Head of caudate nucleus (tissue), 42 donors: ENCODE measurements at regions not wholly inside any gene's neighbourhood (a gene's known extent, or its start where the extent isn't known, plus 50 kb on each side); places are given as distances from the start of the nearest gene placed in this dataset.
"Not testable (repeated sequence)": the region's sequence is repeated elsewhere in the genome, so short reads cannot be mapped to it uniquely, and the experiment has no call there.

Experiments
- DNase-seq, 42 donors: peaks; one replicate each; pipeline versions ENCODE4 v3.0.0 to v3.0.0-alpha.2; 2020 to 2021; ENCODE audit warnings: mixed read lengths in 7 of 42
- intact Hi-C: fragments of 100-400 bp; cut with DNase I; formaldehyde crosslinking; loops from one replicate; pipeline ENCODE4 v1.15.0; 2022

- intact Hi-C loops, result not testable (repeated sequence)
- DNase-seq, result peak in 1 of 42 donors; percentile 2
Measured at GRCh38 chr15:70227918-70228317, 130.2 kb upstream of the TLE3 start.

- DNase-seq, result peak in 1 of 42 donors; percentile 7
- intact Hi-C loops, result no loop called here
Measured at GRCh38 chr15:70227147-70227546, 129.4 kb upstream of the TLE3 start.

DNA sequence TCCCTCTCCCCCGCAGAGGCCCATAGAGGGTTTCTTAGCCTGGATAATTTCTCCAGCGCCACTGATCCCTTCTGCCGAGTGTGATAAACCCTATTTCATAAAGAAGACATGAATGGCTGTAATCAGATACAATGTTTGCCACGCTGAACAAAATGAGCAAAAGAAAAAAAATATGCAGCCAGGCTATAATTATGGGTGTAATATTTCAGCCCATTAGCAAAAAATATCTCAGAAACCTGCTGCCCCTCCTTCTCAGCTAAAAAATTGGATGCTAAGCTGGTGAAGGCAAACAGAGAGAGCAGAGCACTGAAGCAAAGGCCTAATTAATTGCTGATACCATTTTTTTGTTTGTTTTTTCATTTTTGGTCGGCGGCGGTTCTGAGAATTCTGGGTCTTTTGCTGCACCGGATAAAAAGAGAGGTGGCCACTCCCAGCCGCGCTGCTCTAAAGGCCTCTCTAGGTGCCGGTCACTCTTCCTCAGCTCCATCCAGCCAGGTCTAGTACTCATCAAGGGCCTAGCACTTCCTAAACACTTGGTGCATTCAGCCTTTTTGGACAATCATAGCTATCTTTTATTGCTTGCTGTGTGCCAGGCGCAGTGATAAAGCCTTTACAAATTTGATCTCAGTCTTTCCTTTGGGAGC is 128.7 kb upstream of the TLE3 start:
- intact Hi-C loops, result no loop called here
- no peak for DNase-seq

DNA sequence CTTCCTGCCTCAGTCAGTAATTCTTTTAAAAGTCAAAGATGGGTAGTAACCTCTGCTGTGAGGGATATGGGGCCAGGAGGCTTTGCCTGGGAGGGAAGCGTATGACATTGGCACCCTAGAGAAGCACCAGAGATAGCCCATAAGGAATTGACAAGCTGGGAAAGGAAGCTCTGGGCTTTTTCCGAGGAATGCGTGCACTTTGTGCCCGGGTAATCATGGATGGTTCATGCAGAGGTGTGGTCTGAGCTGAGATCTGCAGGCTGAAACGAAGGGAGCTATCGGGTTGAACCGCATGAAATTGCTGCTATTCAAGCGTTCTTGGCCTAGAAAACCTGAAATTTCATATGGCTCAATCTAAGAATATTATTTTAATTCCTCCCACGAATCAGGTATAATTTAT is 127.7 kb upstream of the TLE3 start:
- intact Hi-C loops, result no loop called here

DNA sequence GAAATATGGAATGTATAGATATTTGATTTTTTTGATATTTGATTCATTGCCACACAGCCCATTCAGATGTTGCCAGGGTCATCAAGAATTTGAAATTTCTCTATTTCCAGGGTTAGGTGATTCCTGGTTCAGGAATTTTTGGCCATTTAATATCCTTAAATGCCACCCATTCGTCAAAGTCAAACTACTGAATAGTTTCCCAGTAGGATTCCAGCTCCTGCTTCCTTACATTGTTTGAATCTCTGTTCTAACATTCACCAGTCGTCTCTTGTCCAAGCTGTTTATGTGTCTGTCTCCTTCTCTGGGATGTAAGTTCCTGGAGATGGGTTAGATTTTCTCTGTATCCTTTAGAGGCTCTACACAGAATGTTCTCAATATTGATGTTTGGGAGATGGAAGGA is 124.9 kb upstream of the TLE3 start:
- DNase-seq, result no peak
- intact Hi-C loops, result no loop called here

More for the DNA sequence above, 127.7 kb upstream of the TLE3 start:
- DNase-seq, result no peak

DNA sequence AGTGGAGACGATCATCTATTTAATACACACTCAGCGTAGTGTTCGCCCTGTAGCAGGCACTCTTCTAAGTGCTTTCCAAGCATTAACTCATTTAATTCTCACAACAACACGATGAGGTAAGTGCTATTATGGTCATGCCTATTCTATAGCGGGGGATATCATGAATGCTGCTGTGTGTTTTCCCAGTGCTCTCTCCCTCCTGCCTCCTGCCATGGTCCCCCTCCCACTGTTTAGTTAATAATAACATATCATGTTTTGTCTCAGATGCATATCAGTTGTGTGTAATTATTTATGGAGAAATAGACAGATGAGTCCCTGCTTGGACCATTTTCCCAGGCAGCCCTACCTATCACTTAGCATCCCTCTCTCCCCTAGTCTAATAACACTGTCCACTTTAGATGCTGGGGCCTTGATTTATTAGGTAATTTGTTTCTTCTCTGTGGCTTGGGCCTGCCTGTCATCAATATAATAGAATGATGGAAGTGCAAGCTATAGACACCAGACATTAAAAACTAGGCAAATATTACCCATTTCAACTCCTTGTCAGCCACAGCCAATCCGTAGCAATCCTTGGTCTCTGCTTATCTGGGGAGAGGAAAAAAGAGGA is 122.9 kb upstream of the TLE3 start:
- no peak for DNase-seq
- intact Hi-C loops, result no loop called here

GRCh38 chr15:70219966-70220365 is 122.2 kb upstream of the TLE3 start:
- no peak for DNase-seq
- intact Hi-C loops, result no loop called here

- DNase-seq, result peak in 14 of 42 donors; percentile 7 to 77 (median 23)
- intact Hi-C loops, result no loop called here
Measured at GRCh38 chr15:70219256-70219895, 121.7 kb upstream of the TLE3 start.

GRCh38 chr15:70217226-70218160 is 119.8 kb upstream of the TLE3 start:
- intact Hi-C loops, result no loop called here
- peak in 1 of 42 donors; percentile 9 for DNase-seq

- intact Hi-C loops, result no loop called here
Measured at GRCh38 chr15:70215951-70216350, 118.2 kb upstream of the TLE3 start.

DNA sequence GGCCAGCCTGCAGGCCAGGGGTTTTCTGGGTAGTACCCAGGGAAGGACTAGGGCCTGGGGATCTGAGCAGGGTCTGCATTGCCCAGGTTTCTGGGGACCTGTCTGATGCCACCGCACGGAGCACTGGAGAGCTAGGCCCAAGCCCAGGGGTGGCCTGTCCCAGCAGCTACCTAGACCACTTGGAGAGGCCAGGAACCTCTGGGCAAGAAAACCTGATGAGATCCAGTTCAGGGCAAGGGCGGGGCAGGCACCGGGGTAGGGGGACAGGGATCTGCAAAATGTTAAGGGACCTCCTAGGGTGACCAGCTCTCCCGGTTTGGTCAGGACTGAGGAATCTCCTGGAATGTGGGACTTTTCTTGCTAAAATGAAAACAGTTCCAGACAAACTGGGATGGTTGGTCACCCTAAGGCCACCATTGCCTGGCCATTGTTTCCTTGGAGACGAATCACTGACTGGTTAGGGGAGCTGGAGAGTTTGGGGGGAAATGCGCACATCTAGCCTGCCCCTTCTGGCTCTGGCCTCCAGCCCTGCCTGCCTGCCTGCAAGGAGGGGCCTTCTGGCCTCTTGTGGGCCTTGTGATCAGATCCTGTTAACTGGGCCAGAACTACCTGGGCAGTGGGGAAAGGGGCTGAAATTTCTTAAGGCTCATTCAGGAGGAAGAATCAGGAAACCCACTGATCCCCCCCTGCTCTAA is 117.4 kb upstream of the TLE3 start:
- intact Hi-C loops, result no loop called here
- DNase-seq, result no peak

More at GRCh38 chr15:70215951-70216350, 118.2 kb upstream of the TLE3 start:
- no peak for DNase-seq

DNA sequence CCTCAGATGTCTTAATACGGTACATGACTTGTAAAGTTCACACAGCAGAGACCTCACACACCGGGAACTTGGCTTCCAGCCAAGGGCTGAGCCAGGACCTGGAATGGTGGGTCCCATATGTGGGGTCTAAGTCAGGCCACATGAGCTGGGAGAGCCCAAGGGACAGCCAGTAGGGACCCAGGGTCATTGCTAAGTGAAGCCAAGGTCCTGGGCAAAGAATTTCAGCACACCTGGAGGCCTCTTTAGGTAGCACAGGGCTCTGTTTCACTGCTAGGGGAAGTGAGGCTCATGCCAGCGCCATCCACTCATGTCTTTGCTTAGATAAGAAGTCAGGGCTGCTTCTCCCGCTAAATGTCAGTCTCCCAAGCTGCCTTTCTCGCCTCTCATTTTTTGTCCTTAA is 116.6 kb upstream of the TLE3 start:
- intact Hi-C loops, result no loop called here
- DNase-seq, result no peak

- intact Hi-C loops, result no loop called here
- no peak for DNase-seq
Measured at GRCh38 chr15:70213794-70214193, 116.1 kb upstream of the TLE3 start.

DNA sequence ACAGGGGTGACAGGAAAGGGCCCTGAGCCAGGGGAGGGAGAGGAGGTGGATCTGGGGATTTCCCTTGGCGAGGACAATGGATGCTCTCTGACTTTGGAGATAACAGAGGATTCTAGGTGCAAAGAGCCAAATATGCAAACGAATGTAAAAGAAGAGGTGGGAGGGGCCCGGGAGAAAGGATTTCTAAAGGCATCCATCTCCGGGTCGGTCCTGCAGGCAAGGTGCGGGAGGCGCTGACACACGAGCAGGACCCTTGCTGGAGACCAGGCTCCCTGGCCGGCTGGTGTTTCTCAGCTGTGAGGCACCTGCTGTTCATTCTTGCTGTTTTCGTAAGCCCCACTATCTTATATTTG is 115.2 kb upstream of the TLE3 start:
- intact Hi-C loops, result no loop called here
- DNase-seq, result no peak

DNA sequence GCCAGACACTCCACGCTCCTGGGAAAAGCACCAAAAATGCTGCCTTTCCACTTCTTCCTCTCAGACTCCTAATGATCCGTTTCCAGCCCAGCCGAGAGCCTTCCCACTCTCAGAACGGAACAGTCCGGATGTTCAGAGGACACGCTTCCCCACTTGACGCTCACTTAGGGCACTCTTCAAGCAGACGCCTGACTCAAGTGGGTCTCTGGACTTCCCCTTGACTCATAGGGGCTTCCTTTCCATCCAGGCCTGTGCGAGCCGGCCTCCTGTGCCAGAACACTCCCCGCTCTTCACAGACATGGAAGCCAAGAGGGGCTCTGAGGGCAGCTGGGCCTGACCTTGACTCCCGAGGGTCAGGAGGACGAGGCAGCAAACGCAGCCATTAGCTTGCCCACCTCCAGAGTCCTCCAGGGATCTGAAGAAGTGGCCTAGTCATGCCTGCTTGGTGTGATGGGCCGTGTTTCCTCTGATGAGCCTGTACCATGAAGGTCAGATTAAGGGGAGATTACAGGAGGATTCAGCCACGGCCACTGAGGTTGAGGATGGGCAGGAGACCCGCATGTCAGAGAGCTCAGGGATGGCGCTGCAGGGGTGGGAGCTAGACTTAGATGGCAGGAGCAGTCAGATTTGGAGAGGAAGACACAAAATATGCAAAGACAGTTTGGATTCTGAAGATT is 114.7 kb upstream of the TLE3 start:
- no peak for DNase-seq
- intact Hi-C loops, result no loop called here

- no peak for DNase-seq
- intact Hi-C loops, result no loop called here
Measured at GRCh38 chr15:70210528-70210927, 112.8 kb upstream of the TLE3 start.

DNA sequence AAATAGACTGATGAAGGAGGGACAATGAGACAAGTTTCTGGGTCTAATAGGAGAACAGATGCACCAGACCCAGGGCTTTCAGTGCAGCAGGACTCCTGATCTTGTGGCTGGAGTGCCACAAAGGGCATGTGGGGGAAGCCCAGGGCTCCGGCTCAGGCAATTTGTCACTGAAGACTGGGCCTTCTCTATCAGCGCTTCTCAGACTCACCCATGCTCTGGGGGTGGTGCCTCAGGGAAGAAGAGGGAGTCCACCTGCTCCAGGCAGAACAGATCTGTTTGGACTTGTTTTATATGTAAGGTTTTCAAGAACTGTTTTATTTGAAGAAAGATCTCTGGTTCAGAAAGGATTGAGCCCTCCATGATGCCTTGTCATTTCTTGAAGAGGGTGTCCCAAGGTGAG is 112.4 kb upstream of the TLE3 start:
- no peak for DNase-seq
- intact Hi-C loops, result no loop called here

- no peak for DNase-seq
- intact Hi-C loops, result no loop called here
Measured at GRCh38 chr15:70209499-70209898, 111.8 kb upstream of the TLE3 start.

GRCh38 chr15:70208332-70208731 is 110.6 kb upstream of the TLE3 start:
- no peak for DNase-seq
- intact Hi-C loops, result no loop called here
